SU-DHL-6 (cell line): ENCODE measurements at regions not wholly inside any gene's neighbourhood (a gene's known extent, or its start where the extent isn't known, plus 50 kb on each side); places are given as distances from the start of the nearest gene placed in this dataset.

ENCODE experiments used
- H2AFZ ChIP-seq: fragments of 200-600 bp; sonication (generic); 2 replicates; pipeline ENCODE4 v1.6.1; 2014; ENCODE audit warnings: low read depth, mild to moderate bottlenecking, moderate library complexity, mixed read lengths, antibody characterized with exemption, low read length; ENCODE audit not compliant: severe bottlenecking
- H3F3A ChIP-seq: fragments of 200-600 bp; shearing (Covaris generic); 2 replicates; pipeline ENCODE4 v1.6.0; 2016; ENCODE audit warnings: antibody characterized with exemption, mild to moderate bottlenecking; ENCODE audit not compliant: insufficient read depth
- H3K27ac ChIP-seq: fragments of 200-600 bp; sonication (generic); 2 replicates; pipeline ENCODE4 v1.5.1; 2016; ENCODE audit warnings: low read depth, mild to moderate bottlenecking, low read length, moderate library complexity, mixed read lengths
- H3K27me3 ChIP-seq: fragments of 200-600 bp; sonication (generic), shearing (Covaris generic); 2 replicates; pipeline ENCODE4 v1.6.0; 2014; ENCODE audit warnings: mild to moderate bottlenecking, low read length
- H3K36me3 ChIP-seq: fragments of 200-600 bp; sonication (generic); 2 replicates; pipeline ENCODE4 v1.6.1; 2014; ENCODE audit warnings: mild to moderate bottlenecking, low read length, mixed read lengths
- H3K4me2 ChIP-seq: fragments of 300-600, 200-600 bp; shearing (Covaris generic), sonication (generic); 2 replicates; pipeline ENCODE4 v1.6.0; 2014; ENCODE audit warnings: low read length, low read depth, mild to moderate bottlenecking; ENCODE audit not compliant: poor library complexity, severe bottlenecking
- H3K4me3 ChIP-seq: fragments of 200-600 bp; sonication (generic); 2 replicates; pipeline ENCODE4 v1.5.1; 2014; ENCODE audit warnings: antibody characterized with exemption, low read length, mild to moderate bottlenecking, mixed read lengths; ENCODE audit not compliant: insufficient read depth, poor library complexity, severe bottlenecking
- H3K79me2 ChIP-seq: fragments of 200-600 bp; sonication (generic); 2 replicates; pipeline ENCODE4 v1.6.1; 2014; ENCODE audit warnings: mild to moderate bottlenecking, low read length, moderate library complexity; ENCODE audit not compliant: insufficient read depth
- H3K9ac ChIP-seq: fragments of 200-600 bp; sonication (generic); 2 replicates; pipeline ENCODE4 v1.7.0; 2014; ENCODE audit warnings: mild to moderate bottlenecking, low read length
- H3K9me2 ChIP-seq: fragments of 200-600 bp; sonication (generic); replicated peaks from 2 replicates; pipeline ENCODE4 v1.6.1; 2014; ENCODE audit warnings: low read length; ENCODE audit not compliant: insufficient read depth
- H3K9me3 ChIP-seq: fragments of 200-600 bp; sonication (generic); 2 replicates; pipeline ENCODE4 v1.6.1; 2014; ENCODE audit warnings: low read length, mixed read lengths; ENCODE audit not compliant: insufficient read depth
- H4K20me1 ChIP-seq: fragments of 200-600 bp; sonication (generic); 2 replicates; pipeline ENCODE4 v1.6.1; 2014; ENCODE audit warnings: low read depth, mild to moderate bottlenecking, antibody characterized with exemption, low read length, moderate library complexity, mixed read lengths
- CTCF ChIP-seq: fragments of 200-600 bp; sonication (generic); IDR thresholded peaks from one replicate; pipeline ENCODE4 v1.5.1; 2017; ENCODE audit warnings: antibody characterized with exemption, mild to moderate bottlenecking, low read length, moderate library complexity; ENCODE audit not compliant: insufficient read depth, poor library complexity, severe bottlenecking
- EZH2phosphoT487 ChIP-seq: fragments of 200-600 bp; sonication (generic), shearing (Covaris generic); conservative IDR thresholded peaks from 2 replicates; pipeline ENCODE4 v1.6.1; 2018; ENCODE audit warnings: mild to moderate bottlenecking, antibody characterized with exemption, low read length, moderate library complexity, mixed read lengths

GRCh38 chr1:216903382-216903740, 180.1 kb upstream of the ESRRG start:
- Histone ChIP-seq H3K9ac (no peak overlapping the region), H3K79me2 (no peaks in the 10 kb centered on the region), H4K20me1 (no peaks in the 10 kb centered on the region), H3K9me2 (no peaks in the 10 kb centered on the region), H3K4me2 (no peak overlapping the region), H3F3A (no peaks in the 10 kb centered on the region), H2AFZ (no peak overlapping the region), H3K36me3 (no peaks in the 10 kb centered on the region), H3K27me3 (no peaks in the 10 kb centered on the region), H3K4me3 (no peak overlapping the region), H3K9me3 (no peaks in the 10 kb centered on the region), H3K27ac (no peak overlapping the region)
- TF ChIP-seq CTCF (no peak), EZH2phosphoT487 (no peak)

- no peak for TF ChIP-seq EZH2phosphoT487
- TF ChIP-seq CTCF: no peak
- Histone ChIP-seq H3K79me2 (no peaks in the 10 kb centered on the region), H3K9me2 (no peaks in the 10 kb centered on the region), H3K36me3 (no peaks in the 10 kb centered on the region), H3K4me2 (no peak overlapping the region), H3K9me3 (no peaks in the 10 kb centered on the region), H3F3A (no peaks in the 10 kb centered on the region), H3K9ac (no peak overlapping the region), H3K27ac (no peak overlapping the region), H3K4me3 (no peak overlapping the region), H2AFZ (no peak overlapping the region), H4K20me1 (no peaks in the 10 kb centered on the region), H3K27me3 (no peaks in the 10 kb centered on the region)
These were observed 179.6 kb upstream of the ESRRG start for GRCh38 chr1:216902669-216903381.

- H3K4me2 ChIP-seq: no peak overlapping the region
- H2AFZ ChIP-seq: no peak overlapping the region
- no peaks in the 10 kb centered on the region for H3K27me3 ChIP-seq
- no peak overlapping the region for H3K9ac ChIP-seq
- H3K9me2 ChIP-seq: no peaks in the 10 kb centered on the region
- H3K79me2 ChIP-seq: no peaks in the 10 kb centered on the region
- no peak overlapping the region for H3K27ac ChIP-seq
- H3F3A ChIP-seq: no peaks in the 10 kb centered on the region
- H4K20me1 ChIP-seq: no peaks in the 10 kb centered on the region
- TF ChIP-seq EZH2phosphoT487 (no peak), CTCF (no peak)
- H3K4me3 ChIP-seq: no peak overlapping the region
- H3K36me3 ChIP-seq: no peaks in the 10 kb centered on the region
- H3K9me3 ChIP-seq: no peaks in the 10 kb centered on the region
These were observed 176.9 kb upstream of the ESRRG start for GRCh38 chr1:216900116-216900620.
